ENCODE measurements at regions not wholly inside any gene's neighbourhood (a gene's known extent, or its start where the extent isn't known, plus 50 kb on each side); places are given as distances from the start of the nearest gene placed in this dataset.

DNA sequence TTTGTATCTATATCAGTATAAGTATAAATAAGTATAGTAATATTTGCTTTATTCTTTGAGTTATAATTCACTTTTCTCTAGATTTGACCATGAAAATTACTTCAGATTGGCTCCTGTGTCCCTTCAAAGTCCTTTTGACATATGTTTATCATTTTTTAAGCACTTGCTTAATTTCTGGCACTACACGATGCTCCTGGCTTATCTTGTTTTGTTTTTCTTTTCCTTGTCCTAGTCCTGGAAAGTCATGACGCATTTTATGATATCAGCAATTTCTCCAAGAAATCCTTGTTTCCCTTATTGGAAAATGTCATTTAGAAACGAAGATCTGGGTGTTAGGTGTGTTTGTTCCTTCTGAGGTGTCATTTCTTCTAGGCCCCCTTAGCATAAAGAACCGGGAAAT is 226.5 kb downstream of the POU4F1 start (continued):
- TF ChIP-seq ZNF121 (CRISPR knock-in tag; IDR thresholded peaks at IDR 0.05) (no peak), GABPB1 (CRISPR knock-in tag; IDR thresholded peaks at IDR 0.05) (no peak)

GRCh38 chr13:78376033-78376432 is 227.3 kb downstream of the POU4F1 start:
- CTCF ChIA-PET (ENCODE audit: low intra/inter-chr PET ratio, low total read pairs), result no interaction called here
- no peaks in the 10 kb centered on the region for H3K36me3 ChIP-seq (replicated peaks in 1 of 2; ENCODE audit: control insufficient read depth in 1 of 2, insufficient read depth in 2 of 2, low read length in 2 of 2)
- ATAC-seq (no peak), DNase-seq (ENCODE audit: low spot score) (no peak), FAIRE-seq (no peak)
- no peak overlapping the region for H3K4me2 ChIP-seq (ENCODE audit: low read depth, low read length)
- intact Hi-C loops (cut with micrococcal nuclease; ENCODE audit: unreplicated experiment) (no loop called here), in situ Hi-C loops (cut with HindIII; ENCODE audit: extremely low pct_ligation_motif_present, low pct_unique_long_range_greater_than_20kb) (no loop called here)
- no peaks in the 10 kb centered on the region for H3K27me3 ChIP-seq (ENCODE audit: control insufficient read depth in 1 of 2, insufficient read depth in 2 of 2, low read length in 2 of 2)
- TF ChIP-seq RELA (CRISPR knock-in tag; IDR thresholded peaks at IDR 0.05), result no peak
- no peak for TF ChIP-seq ZNF740 (CRISPR knock-in tag; IDR thresholded peaks at IDR 0.05)
- no peak for TF ChIP-seq HOXA9 (CRISPR knock-in tag; IDR thresholded peaks at IDR 0.05; ENCODE audit: borderline replicate concordance)
- TF ChIP-seq TERF1 (CRISPR knock-in tag; IDR thresholded peaks at IDR 0.05), result no peak
- no peak for TF ChIP-seq TSC22D2 (CRISPR knock-in tag; IDR thresholded peaks at IDR 0.05; ENCODE audit: borderline replicate concordance)
- no peak overlapping the region for H3K9ac ChIP-seq (ENCODE audit: insufficient read depth, low read depth, low read length)
- no TSS peak for BruUV-seq (replicated peaks)
- no peak overlapping the region for H3K4me3 ChIP-seq (replicated peaks in 1 of 3; ENCODE audit: insufficient read depth in 1 of 3, low read depth in 2 of 3, low read length in 3 of 3)
- H4K20me1 ChIP-seq (ENCODE audit: insufficient read depth, low read length), result no peaks in the 10 kb centered on the region
- WGBS (ENCODE audit: low lambda C conversion rate), result 0% methylated on average over 2 of the region's 2 CpGs
- no peaks in the 10 kb centered on the region for H3K9me3 ChIP-seq (ENCODE audit: low read length)
- H3K79me2 ChIP-seq (ENCODE audit: insufficient read depth, low read length), result no peaks in the 10 kb centered on the region
- POLR2A ChIA-PET, result no interaction called here
- no peaks in the 10 kb centered on the region for H3K4me1 ChIP-seq (ENCODE audit: insufficient read depth, low read length)
- no peak overlapping the region for H3K27ac ChIP-seq (ENCODE audit: extremely low read length, insufficient read depth, low read length)
- no peak overlapping the region for H2AFZ ChIP-seq (ENCODE audit: low read length)

Measured in HepG2 (cell line).